ENCODE measurements at regions not wholly inside any gene's neighbourhood (a gene's known extent, or its start where the extent isn't known, plus 50 kb on each side); places are given as distances from the start of the nearest gene placed in this dataset.
"Not testable (repeated sequence)": the region's sequence is repeated elsewhere in the genome, so short reads cannot be mapped to it uniquely, and the experiment has no call there.

DNA sequence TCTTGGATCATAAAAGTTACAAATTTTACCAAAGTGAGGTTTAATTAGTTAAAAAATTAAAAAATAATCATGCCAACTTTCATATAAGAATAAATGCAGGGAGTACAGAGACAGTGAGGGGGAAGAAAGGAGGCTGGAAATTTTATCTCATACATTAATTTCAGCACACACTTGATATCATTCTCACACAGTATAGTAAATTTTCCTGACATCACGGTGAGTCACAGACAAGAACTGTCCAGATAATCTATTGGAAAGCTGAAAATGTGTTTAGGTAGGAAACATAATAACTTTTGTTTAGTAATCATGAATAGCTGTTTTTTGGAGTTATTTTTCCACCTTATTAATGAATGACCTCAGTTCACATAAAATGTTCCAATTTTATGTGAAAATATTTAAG lies 1204.8 kb downstream of the GALC start:
- Histone ChIP-seq H3K4me3 (no peak overlapping the region), H3K36me3 (no peaks in the 10 kb centered on the region), H3K27me3 (no peaks in the 10 kb centered on the region), H3K9me3 (no peaks in the 10 kb centered on the region)
- DNase-seq, result no peak

DNA sequence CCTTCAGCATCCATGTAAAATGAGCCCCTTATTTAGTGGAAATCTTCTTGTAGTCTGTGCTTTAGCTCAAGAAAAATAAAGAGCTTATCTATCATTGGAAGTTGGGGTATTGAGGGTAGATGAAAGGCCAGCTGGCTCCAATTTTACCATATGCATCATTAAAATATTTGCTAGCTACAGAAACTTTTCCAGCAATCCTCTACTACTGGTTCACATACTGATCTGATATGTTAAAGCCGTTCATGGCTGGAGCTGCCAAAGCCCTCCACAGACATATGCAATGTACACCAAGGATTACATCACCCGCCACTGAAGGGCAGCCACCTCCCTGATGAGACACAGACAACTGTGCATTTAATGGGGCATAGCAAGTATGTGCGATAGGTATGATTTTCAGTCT lies 1205.3 kb downstream of the GALC start:
- DNase-seq, result peak; percentile 41
- Histone ChIP-seq H3K4me3 (no peak overlapping the region), H3K27me3 (no peaks in the 10 kb centered on the region), H3K36me3 (no peaks in the 10 kb centered on the region), H3K9me3 (no peaks in the 10 kb centered on the region)

DNA sequence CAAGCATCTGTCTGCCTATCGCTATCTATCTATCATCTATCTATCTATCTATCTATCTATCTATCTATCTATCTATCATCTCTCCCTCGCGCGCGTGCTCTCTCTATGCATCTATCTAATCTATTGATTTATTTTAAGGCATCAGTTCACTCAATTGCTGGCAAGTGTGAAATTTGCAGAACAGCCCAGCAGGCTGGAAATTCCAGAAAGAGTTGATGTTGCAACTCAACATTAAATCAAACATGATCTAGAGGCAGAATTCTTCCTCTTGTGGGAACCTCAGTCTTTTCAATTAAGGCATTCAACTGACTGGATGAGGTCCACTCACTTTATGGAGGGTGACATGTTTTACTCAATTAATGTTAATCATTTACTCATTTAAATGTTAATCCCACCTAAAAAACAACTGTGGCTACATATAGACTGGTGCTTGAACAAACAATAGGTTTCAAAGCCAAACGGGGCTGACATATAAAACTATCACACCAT lies 1210.8 kb downstream of the GALC start:
- H3K27me3 ChIP-seq, result no peaks in the 10 kb centered on the region
- no peak overlapping the region for H3K4me3 ChIP-seq
- no peak for DNase-seq
- H3K9me3 ChIP-seq, result no peaks in the 10 kb centered on the region
- H3K36me3 ChIP-seq, result no peaks in the 10 kb centered on the region

DNA sequence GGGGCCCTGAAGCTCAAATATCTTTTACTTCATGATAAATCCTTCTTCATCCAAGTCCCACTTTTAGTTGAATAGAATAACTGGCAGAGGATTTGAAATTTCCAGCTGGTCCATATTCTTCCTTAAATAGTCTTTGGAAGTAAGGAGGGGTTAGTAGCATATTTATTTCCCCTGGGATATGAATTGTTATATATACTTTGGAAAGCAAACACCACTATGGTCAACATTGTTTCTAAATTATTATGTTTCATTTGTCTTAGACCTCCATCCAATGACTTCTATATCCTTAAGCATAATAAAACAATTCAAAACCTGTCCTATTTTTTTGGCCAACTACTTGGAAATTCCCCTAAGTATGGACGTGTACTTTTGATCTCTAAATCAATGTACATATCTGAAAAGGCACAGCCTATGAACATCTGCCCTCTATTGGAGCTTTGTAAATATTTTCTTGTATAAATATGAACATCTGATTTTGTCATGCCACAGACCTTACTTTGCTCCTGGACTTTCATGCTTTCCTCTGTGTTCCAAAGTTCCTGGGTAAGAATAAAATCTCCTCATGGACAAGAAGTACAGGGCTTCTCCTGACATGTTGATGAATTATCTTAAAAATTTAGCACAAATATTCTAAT lies 1212.0 kb downstream of the GALC start:
- no peaks in the 10 kb centered on the region for H3K9me3 ChIP-seq
- H3K36me3 ChIP-seq, result no peaks in the 10 kb centered on the region
- no peak overlapping the region for H3K4me3 ChIP-seq
- DNase-seq, result no peak
- no peaks in the 10 kb centered on the region for H3K27me3 ChIP-seq

DNA sequence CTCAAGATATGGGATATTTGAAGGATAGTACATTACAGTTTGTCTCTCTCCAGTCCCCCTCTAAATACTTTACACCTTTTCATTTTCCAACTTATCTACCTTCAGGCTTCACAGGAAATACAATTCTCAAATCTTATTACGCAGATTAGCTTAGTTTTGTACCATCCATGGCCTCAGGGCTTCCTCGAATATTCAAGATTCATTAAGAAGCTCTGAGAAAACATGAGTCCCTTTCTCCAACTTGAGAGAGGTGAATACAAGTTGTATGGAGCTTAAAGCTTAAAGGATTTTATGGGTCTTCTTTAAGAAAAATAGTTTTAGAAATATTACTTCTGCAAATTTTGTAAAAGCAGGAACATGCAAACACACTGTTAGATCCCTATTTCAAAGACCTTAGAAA lies 1212.5 kb downstream of the GALC start:
- Histone ChIP-seq H3K36me3 (no peaks in the 10 kb centered on the region), H3K27me3 (no peaks in the 10 kb centered on the region), H3K9me3 (no peaks in the 10 kb centered on the region), H3K4me3 (no peak overlapping the region)
- no peak for DNase-seq

DNA sequence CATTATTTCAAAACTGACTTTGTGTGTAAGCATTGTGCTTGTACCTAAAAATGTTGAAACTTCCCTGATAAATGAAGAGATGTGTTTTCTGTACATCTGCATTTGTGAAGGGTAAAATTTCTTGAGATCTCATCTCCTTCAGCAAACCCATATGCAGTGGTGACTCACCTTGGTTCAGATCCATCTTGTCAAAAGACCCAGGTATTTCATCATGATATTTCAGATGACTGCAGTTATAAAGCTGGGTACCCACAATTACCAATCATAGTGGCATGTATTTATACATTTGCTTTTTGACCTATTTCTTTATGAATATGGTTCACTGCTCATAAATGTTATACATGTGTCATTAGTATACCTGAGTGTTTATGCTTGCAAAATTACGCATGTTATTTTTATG lies 1213.6 kb downstream of the GALC start:
- H3K4me3 ChIP-seq, result no peak overlapping the region
- H3K36me3 ChIP-seq, result no peaks in the 10 kb centered on the region
- no peaks in the 10 kb centered on the region for H3K27me3 ChIP-seq
- no peak for DNase-seq
- H3K9me3 ChIP-seq, result no peaks in the 10 kb centered on the region

DNA sequence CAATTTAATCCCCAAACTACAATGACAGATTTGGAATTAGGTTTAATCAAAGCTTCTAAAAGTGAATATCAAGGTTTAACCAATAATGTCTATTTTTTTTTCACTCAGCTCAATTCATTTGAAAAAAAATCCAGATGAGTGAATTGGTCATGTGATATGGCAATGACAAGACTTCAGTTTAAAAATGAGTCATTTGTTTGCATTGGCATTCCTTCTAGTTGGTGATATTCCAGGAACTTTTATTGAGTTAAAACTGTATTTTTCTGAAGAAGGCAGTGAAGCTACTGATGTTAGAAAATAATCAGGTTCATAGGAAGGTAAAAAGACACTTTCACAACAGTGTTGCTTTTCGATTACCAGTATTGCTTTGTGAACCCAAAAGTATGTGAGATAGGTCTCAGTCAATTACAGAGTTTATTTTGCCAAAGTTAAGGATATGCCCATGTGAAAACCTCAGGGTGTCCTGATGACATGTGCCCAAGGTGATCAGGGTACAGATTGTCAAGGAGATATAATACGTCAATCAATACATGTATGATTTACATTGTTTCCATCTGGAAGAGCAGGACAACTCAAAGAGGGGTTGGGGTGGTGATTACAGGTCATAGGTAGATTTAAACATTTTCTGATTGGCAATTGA lies 1214.9 kb downstream of the GALC start:
- DNase-seq, result no peak
- H3K9me3 ChIP-seq, result no peaks in the 10 kb centered on the region
- no peaks in the 10 kb centered on the region for H3K27me3 ChIP-seq
- no peak overlapping the region for H3K4me3 ChIP-seq
- H3K36me3 ChIP-seq, result no peaks in the 10 kb centered on the region

DNA sequence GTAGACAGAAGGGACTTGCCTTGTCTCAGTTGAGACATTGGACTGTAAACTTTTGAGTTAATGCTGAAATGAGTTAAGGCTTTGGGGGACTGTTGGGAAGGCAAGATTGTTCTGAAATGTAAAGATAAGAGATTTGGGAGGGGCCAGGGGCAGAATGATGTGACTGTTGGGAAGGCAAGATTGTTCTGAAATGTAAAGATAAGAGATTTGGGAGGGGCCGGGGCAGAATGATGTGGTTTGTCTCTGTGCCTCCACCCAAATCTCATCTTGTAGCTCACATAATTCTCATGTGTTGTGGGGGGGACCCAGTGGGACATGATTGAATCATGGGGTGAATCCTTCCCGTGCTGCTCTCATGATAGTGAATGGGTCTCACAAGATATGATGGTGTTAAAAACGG lies 1217.1 kb downstream of the GALC start:
- not testable (repeated sequence) for DNase-seq, H3K27me3 ChIP-seq

DNA sequence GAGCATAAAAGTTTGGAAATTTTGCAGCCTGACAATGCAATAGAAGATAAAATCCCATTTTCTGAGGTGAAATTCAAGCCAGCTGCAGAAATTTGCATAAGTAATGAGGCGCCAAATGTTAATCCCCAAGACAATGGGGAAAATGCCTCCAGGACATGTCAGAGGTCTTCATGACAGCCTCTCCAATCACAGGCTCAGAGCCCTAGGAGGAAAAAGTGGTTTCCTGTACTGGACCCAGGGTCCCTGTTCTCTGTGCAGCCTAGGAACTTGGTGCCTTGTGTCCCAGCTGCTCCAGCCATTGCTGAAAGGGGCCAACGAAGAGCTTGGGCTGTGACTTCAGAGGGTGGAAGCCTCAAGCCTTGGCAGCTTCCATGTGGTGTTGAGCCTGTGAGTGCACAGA lies 1218.1 kb downstream of the GALC start:
- no peaks in the 10 kb centered on the region for H3K36me3 ChIP-seq
- H3K27me3 ChIP-seq, result no peaks in the 10 kb centered on the region
- H3K9me3 ChIP-seq, result no peaks in the 10 kb centered on the region
- H3K4me3 ChIP-seq, result no peak overlapping the region
- no peak for DNase-seq

More for the DNA sequence above, 1217.1 kb downstream of the GALC start:
- H3K36me3 ChIP-seq, H3K9me3 ChIP-seq, H3K4me3 ChIP-seq: not testable (repeated sequence)

DNA sequence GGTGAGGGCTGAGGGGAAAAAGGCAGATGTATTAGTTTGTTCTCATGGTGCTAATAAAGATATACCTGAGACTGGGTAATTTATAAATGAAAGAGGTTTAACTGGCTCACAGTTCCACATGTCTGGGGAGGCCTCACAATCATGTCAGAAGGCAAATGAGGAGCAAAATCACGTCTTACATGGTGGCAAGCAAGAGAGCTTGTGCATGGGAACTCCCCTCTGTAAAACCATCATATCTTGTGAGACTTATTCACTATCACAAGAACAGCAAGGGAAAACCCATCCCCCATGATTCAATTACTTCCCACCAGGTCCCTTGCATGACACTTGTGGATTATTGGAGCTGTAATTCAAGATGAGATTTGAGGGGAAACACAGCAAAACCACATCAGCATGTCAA lies 1220.9 kb downstream of the GALC start:
- no peaks in the 10 kb centered on the region for H3K9me3 ChIP-seq

DNA sequence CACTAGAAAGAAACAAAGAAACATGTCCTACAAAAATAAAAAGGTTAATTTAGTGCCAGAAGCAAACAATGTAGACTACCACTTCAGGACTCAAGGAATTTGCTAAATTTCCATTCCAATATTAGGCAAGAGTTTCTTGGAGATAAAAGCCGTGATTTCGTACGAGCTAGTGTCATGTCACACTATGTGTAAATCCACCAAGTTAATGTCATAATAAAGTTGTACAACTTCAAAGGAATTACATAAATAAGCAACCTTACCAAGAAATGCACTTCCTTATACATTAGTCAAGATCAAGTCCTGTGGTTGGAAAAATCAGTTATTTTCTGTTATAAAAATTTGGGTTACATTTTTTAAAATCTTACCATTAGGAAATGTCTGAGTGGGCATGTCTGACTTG lies 1222.8 kb downstream of the GALC start:
- H3K4me3 ChIP-seq, result no peak overlapping the region
- no peaks in the 10 kb centered on the region for H3K27me3 ChIP-seq
- no peaks in the 10 kb centered on the region for H3K9me3 ChIP-seq
- H3K36me3 ChIP-seq, result no peaks in the 10 kb centered on the region
- DNase-seq, result no peak

More for the DNA sequence above, 1220.9 kb downstream of the GALC start:
- Histone ChIP-seq H3K27me3 (no peaks in the 10 kb centered on the region), H3K4me3 (no peak overlapping the region), H3K36me3 (no peaks in the 10 kb centered on the region)
- no peak for DNase-seq

DNA sequence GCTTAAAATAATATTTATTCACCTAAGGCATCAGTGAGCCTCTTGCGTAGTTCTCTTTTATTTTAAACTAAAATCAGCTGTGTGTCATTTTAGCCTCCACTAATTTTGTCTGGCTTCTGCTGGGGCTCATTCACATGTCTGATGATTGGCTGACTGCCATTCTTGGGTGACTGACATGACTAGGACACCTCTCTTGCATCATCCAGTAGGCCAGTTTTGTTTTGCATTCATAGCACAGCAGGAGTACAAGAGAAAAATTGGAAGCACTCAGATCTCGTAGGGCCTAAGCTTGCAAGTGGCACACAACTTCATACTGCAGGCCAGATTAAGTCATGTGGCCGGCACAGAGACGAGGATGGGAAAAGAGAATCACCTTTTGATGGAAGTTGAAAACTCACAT lies 1226.5 kb downstream of the GALC start:
- no peak for DNase-seq
- Histone ChIP-seq H3K36me3 (no peaks in the 10 kb centered on the region), H3K9me3 (no peaks in the 10 kb centered on the region), H3K27me3 (no peaks in the 10 kb centered on the region), H3K4me3 (no peak overlapping the region)

DNA sequence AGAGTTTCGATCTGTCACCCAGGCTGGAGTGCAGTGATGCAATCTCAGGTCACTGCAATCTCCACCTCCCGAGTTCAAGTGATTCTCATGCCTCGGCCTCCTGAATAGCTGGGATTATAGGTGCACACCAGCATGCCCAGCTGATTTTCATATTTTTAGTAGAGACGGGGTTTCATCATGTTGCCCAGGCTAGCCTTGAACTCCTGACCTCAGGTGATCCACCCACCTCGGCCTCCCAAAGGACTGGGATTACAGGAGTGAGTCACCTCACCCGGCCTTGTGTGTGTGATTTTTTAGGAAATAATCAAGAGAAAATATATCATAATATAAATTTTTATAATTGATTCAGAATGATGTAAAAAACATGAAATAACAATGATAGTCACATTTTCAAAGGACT lies 1231.4 kb downstream of the GALC start:
- Histone ChIP-seq H3K4me3 (no peak overlapping the region), H3K9me3 (no peaks in the 10 kb centered on the region), H3K27me3 (no peaks in the 10 kb centered on the region), H3K36me3 (no peaks in the 10 kb centered on the region)
- no peak for DNase-seq

DNA sequence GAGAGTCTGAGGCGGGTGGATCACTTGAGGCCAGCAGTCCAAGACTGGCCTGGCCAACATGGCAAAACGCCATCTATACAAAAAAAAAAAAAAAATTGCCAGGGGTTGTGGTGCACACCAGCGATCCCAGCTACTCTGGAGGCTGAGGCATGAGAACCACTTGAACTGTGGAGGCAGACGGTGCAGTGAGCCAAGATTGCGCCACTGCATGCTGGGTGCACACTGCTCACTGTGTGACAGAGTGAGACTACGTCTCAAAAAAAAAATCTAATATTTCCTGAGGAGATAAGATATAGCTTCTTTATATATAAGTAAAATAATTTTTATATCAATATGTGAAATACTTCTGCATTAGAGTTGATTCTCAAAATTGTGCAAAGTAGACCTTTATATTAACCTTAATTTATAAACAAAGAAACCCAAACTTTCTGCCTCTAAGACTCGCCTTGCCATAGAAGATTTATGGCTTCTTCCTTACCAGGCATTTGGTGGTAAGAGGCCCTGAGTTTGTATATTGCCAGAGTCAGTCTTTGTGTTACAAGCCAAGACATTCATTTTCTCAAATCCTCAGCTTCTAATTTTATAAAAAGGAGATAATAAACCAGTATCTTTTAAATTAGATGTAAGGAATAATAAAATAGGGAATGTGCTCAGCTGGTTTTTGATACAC lies 1226.7 kb downstream of the FLRT2 start:
- Histone ChIP-seq H3K27me3 (no peaks in the 10 kb centered on the region), H3K9me3 (no peaks in the 10 kb centered on the region), H3K36me3 (no peaks in the 10 kb centered on the region), H3K4me3 (no peak overlapping the region)
- no peak for DNase-seq

DNA sequence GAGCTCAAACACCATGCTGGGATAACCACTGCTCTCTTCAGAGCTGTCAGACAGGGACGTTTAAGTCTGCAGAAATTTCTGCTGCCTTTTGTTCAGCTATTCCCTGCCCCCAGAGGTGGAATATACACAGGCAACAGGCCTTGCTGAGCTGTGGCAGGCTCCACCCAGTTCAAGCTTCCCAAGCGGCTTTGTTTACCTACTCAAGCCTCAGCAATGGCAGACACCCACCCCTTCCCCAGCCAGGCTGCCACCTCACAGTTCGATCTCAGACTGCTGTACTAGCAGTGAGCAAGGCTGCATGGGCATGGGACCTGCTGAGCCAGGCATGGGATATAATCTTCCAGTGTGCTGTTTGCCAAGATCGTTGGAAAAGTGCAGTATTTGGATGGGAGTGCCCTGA lies 1220.5 kb downstream of the FLRT2 start:
- not testable (repeated sequence) for DNase-seq, H3K4me3 ChIP-seq, H3K27me3 ChIP-seq, H3K36me3 ChIP-seq, H3K9me3 ChIP-seq

DNA sequence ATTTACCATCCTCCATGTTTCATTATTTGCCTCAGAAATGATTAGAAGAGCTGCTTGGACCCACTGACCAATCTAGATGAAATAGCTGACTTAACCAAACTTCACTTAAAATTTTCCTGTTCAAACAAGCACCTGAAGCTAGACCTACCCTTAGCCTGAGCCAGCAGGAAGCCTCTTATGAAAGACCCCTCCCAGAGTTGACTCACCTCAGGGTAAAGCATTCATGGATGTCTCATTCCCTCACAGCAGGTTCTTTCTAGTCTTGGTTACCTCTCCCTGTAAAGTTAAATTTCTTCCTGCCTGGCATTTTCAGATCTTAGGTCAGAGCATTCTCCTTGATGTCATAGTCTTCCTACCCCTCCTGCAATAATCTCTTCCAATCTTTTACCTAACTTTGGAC lies 1209.8 kb downstream of the FLRT2 start:
- H3K4me3 ChIP-seq, result no peak overlapping the region
- H3K36me3 ChIP-seq, result no peaks in the 10 kb centered on the region
- no peaks in the 10 kb centered on the region for H3K27me3 ChIP-seq
- no peaks in the 10 kb centered on the region for H3K9me3 ChIP-seq
- DNase-seq, result no peak

DNA sequence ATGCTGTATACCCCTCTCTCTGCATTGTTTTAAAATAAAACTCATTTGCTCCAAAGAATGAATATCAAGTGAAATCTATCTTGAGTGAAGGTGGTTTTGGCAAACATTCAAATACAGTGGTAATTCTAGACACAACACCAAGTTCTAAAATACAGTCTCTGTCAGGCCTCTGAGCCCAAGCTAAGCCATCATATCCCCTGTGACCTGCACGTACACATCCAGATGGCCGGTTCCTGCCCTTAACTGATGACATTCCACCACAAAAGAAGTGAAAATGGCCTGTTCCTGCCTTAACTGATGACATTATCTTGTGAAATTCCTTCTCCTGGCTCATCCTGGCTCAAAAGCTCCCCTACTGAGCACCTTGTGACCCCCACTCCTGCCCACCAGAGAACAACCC lies 1201.5 kb downstream of the FLRT2 start:
- H3K4me3 ChIP-seq, H3K9me3 ChIP-seq, H3K36me3 ChIP-seq, H3K27me3 ChIP-seq, DNase-seq: not testable (repeated sequence)

DNA sequence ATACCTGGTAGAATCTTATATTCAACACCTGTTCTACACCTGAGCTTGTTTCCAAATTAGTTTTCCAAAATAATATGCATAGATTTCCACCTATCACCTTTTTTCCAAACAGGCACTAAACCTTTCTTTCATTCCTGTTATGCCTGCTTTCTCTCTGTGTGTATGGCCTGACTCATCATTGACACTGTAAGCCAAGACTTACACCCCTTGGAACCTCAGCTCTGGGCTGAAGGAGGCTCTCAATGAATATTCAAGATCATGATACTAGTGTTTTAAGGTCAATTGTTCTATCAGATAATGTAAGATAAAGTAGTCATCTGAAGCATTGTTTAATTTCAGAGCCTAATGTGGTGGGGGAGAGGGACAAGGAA lies 1193.3 kb downstream of the FLRT2 start:
- H3K27me3 ChIP-seq, result no peaks in the 10 kb centered on the region
- no peak for DNase-seq
- no peaks in the 10 kb centered on the region for H3K36me3 ChIP-seq

More for the DNA sequence above, 1193.3 kb downstream of the FLRT2 start:
- Histone ChIP-seq H3K4me3 (no peak overlapping the region), H3K9me3 (no peaks in the 10 kb centered on the region)
